ENCODE measurements at regions not wholly inside any gene's neighbourhood (a gene's known extent, or its start where the extent isn't known, plus 50 kb on each side); places are given as distances from the start of the nearest gene placed in this dataset.
A peak's percentile ranks its signal among the peaks of the same experiment; 100 is the strongest.

DNA sequence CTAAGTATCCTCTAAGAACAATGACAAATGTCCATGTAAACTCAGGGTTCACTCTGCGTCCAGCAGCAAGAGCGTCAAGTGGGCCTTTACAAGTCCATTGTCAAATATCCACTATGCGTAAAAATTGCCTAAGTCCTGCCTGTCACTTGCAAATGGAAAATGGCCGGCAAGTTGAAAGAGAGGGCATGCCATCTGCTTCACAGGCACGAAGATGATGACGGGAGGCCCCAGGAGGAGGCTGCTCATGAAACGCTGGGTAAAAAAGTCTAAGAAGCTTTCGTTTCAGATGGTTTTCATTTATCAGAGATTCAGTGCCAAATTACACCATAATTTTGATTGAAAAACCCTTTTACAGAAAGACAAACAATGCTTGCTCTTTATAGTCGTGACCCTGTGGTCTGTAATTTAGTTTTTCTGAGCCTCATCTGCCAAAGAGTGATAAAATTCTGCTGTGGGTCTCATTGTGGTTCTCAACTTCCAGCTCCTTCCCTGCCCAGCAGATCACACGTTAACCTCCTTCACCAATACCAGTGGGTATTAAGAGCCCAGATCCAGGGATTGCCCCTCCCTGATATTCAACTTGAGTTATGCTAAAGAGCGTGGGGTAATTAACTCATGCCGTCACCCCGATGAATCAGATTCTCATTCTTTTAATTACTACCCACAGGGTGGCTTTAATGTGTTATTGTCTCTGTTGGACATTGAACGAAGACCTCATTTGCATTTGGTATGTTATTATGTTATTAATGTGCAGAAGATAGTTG lies 160.2 kb upstream of the ALKAL2 start:
- DNase-seq (ENCODE audit: low read depth in 2 of 2): no peak

DNA sequence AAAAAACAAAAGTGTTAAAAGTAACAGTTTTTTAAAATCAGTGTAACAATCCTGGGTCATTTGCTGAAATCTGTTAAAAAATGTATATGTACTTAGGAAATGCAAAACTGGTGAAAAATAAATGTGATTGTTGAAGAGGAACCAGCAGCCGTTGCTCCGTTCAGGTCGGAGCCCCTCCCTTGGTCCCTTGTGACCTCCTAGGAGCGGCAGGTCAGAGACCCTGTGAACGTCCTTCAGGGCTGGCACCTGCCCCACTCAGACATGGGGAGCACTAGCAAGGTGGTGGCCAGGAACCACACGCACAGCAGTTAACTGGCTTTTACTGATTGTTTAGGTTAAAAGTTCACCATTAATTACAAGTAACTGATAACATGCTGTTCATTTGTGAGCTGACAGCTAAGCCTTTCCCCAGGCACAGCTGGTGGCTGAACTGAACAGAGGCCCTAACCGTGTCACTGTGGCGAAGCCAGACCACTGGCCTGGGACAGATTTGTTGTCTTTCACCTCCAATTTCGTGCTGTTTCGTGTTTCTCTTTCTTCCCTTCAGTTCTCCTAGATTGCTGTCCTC lies 159.2 kb upstream of the ALKAL2 start:
- no peak for DNase-seq (ENCODE audit: low read depth in 2 of 2)

DNA sequence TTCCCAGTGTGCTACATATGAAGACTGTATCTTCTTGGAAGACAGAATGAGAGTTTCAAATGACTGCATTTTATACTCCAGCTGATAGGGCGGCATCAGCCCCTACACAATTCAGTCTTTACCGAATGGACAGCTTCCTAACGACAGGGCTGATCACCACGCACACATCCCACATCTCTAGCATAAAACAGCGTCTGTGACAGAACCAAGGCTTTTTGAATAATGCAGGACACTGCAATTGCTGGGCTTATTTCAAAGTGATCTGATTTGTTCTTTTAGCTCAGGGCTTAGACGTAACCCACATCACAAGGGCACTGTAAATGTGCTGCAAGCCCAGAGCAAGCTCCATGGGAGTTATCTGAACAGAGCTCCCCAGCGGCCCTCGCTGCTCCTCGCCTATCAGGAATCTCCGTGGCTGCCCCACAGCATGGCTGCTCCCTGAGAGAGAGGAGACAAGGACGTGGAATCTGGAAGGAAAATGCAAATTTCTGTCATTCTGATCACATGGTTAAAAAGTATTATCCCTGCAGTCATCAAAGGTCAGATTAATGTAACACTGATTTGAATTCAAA lies 158.5 kb upstream of the ALKAL2 start:
- no peak for DNase-seq (ENCODE audit: low read depth in 2 of 2)

DNA sequence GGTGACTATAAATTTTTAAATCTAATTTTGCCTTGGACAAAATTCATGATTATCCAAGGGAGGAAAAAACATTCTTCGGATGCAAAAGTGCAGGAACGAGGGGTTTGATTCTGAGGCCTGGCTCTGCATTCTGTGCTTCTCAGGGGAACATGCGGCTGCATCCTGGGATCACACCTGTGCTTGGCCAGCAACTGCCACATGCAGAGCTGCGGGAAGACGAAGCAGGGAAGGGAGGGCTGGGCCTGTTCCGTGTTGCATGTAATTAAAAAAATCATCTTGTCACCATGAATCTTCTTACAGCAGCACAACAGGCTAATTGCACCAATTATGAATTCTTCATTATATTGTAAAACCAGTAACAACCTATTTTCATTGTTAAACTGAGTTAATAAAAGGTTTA lies 158.0 kb upstream of the ALKAL2 start:
- no peak for DNase-seq (ENCODE audit: low read depth in 2 of 2)

DNA sequence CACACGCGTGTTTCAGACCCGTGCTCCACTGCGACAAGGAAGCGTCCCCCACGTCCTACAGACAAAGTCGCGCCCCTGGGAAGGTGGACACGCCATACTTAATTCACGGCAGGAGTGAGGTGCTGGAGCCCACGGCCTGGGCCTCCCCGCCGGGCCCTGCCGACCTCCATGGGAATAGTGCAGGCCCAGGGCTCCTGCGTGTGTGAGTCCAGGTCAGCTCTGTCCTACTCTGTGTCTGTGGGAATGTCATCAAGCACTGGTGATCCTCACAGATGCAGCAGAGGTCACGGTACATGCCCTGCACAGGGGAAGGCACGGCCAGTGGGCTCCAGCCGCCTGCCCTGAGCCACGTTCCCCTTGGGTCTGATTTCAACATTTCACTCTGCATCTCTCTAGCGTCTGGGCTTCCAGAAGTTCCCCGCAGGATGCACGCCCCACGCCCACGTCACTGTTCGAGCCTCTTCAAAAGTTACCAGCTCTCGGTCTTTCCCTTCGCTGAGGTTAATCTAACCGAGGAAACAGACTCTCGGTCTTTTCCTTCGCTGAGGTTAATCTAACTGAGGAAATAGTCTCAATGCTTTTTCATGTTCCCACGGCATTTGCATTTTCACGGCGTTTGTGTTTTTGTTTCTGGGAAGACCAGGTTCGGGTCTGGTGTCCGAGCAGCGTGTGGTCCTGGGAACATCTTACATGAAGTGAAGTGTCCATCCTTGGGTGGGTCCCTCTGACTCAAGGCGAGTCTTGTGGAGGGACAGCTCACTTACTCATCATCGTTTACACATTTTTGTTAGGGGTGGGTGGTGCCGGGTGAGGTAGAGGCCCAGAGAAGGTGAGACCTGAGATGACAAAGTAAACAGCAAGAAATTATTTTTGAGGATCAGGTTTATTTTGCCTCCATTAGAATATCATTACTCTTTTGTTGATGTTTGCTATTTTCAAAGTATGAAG lies 157.3 kb upstream of the ALKAL2 start:
- DNase-seq (ENCODE audit: low read depth in 2 of 2): no peak

DNA sequence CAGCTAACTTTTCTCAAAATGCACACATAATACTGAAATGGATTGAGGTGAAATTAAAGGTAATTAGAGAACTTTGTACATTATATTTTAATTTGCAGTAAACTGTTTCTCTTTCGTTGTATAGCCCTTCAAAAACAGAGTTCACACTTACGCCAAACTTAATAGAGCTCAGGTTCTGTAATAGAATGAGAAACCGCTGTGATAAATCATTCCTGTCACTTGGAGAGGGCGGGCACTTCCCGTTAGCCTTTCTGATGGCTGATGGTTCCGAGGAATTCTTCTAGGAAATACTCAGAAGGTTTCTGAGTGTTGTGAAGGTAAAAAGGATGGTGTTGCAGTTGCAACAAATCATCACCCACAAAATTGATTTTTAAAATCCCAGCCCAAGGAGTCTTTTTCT lies 155.8 kb upstream of the ALKAL2 start:
- DNase-seq (ENCODE audit: low read depth in 2 of 2): no peak

DNA sequence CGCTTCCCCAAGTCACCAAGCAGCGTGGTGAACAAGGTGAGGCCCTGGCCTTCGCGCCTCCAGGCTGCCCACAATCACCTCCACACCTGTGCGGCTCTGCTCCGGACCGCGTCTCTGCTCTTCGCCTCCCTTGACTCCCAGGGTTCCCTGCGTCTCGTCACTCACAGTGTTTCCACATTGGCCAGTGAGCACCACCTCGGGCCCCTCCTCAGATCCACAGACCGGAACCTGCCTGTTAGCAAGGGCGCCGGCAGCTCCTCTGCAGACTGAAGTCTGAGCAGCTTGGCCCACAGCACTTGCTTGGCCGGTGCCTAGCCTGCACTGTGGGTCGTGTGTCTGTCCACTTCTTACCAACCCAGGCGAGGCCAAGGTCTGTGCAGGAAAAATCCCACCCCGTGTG lies 155.3 kb upstream of the ALKAL2 start:
- DNase-seq (ENCODE audit: low read depth in 2 of 2): no peak

DNA sequence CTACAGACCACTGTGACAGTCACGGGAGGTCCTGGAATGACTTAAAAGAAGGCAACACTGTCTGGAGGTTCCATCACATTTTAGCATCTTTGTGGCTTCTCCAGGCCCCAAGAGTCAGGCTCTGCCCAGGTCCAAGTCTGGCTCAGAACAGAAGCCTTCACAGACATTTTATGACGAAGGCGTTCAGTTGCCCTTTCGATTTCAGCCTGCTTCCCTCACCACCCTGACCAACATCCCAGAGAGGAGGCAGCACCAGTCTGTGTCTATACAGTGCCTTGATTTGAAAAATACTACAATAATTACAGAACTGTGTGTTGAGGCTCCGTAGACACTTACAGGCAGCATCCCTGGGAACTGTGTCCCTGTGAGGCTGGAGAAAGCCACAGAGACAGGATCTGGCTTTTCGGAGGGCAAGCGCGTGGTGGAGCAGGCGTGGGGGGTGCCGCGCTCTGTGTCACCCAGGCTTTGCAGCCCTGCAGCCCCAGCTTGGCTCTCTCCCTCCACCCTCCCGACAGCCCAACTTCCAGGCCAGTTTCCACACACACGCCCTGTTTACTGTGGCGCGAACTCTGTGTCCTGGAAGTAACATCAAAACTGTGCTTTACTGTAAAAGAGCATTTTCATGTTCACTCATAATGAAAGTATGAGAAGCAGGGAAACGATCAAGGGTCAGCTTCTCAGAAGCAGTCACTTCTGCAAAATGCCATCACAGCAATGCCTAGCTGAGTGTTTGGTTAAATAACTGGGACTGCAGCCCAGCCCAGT lies 153.5 kb upstream of the ALKAL2 start:
- no peak for DNase-seq (ENCODE audit: low read depth in 2 of 2)

DNA sequence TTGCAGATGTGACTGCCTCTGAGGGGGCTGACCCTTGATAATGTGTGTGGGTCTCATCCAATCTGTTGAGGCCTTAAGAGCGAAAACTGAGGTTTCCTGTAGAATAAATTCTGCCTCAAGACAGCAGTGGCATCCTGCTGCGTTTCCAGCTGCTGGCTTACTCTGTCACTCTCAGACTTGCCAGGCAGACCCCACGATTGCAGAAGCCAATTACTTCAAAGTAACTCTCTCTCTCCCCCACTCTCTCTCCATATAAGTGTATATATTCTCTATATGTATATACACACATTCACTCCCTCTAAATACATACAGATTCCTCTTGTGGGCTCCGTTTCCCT lies 152.5 kb upstream of the ALKAL2 start:
- no peak for DNase-seq (ENCODE audit: low read depth in 2 of 2)

DNA sequence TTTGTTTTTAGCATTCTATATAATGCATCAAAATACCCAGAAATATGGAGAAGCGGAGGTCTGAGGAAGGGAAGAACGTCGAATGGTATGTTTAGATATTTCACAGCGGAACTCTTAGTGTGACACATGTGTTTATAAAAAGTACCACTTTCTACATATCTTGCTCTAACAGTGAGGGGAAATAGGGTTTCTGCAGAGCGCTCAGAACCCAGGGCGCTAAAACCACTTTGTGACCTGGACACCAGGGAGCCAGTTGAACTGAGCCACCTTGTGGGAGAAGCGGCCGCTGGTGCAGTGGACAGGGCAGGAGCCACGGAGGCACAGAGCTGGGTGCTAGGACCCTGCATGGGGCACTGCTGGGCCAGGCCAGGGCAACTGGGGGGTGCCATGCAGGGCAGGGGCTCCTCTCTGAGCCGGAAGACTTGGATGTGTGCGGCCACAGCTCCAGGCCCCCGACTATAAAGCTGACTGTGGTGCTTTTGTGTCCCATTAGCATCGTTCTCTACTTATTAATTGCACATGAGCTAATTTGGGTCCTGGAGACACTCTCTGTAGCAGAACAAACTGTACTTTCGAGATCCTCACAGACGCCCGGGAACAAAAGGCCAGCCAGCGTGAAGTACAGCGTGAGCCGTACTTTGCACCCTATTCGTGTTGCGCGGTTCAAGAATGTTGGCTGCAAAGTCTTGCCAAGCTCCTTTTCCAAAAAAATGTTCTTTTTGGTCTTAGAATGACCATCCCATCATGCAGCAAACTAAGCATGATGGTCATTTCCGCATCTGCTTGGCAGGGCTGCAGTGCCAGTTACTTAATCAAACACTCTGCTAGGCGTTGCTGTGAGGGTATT lies 151.9 kb upstream of the ALKAL2 start:
- no peak for DNase-seq (ENCODE audit: low read depth in 2 of 2)

DNA sequence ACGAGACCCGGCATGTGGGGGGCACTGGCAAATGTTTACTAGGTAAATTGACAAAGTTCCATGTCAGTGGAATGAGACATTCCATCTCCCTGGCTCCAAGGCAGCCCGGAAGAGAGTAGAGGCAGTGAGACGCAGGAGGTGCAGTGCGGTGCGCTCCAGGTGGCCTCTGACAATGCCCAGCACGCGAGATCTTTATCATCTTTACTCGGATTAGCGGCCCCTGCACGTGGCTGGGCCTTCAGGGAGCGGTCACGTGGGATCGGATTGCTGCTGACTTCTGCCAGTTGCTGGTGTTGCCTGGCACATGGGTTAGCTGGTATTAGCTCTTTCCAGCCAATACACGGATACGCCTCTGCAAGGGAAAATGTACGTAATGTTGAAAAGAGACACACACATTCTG lies 151.2 kb upstream of the ALKAL2 start:
- no peak for DNase-seq (ENCODE audit: low read depth in 2 of 2)

DNA sequence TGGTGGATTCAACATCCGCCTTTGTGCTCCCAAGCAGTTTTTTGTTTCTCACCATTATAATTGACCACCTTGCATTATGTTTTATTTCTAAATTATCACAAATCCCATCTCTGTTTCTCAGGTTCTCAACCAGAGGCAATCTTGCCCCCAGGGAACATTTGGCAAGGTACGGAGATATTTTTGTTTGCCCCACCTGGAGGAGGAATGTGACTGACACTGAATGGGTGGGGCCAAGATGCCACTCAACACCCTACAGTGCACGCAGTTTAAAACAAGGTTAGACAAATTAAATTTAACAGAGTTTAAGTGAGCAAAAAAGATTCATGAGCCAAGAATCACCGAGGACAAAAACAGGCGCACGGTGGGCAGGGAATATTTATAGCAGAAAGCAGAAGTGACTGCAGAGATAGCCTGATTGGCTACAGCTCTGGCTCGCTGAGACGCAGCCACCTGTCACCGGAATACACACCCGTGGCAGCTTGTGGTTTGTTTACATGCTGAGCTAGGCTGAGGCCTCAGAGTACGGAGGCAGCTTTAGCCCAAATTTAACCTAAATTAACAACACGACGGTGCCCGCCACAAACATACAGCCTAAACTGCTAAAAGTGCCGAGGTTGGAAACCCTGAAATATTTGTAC lies 150.0 kb upstream of the ALKAL2 start:
- peak in 1 of 2 donors; percentile 21 for DNase-seq (ENCODE audit: low read depth in 2 of 2)

DNA sequence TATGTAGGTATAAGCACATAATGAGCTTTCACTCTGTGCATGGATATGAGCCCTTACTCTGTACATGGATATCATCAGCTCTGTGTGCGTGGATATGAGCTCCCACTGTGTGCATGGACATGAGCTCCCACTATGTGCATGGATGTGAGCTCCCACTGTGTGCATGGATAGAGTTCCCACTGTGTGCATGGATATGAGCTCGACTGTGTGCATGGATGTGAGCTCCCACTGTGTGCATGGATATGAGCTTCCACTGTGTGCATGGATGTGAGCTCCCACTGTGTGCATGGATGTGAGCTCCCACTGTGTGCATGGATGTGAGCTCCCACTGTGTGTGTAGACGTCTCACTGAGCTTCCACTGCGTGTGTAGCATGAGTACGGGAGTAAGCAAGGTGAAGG lies 149.3 kb upstream of the ALKAL2 start:
- no peak for DNase-seq (ENCODE audit: low read depth in 2 of 2)

DNA sequence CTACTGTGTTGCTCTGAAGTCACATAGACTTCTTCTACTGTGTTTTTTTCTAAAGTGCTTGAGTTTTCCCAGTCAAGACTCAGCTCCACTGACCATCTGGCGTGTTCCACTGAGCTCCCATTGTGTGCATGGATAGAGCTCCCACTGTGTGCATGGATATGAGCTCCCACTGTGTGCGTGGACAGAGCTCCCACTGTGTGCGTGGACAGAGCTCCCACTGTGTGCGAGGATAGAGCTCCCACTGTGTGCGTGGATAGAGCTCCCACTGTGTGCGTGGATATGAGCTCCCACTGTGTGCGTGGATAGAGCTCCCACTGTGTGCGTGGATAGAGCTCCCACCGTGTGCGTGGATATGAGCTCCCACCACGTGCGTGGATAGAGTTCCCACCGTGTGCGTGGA lies 148.3 kb upstream of the ALKAL2 start:
- no peak for DNase-seq (ENCODE audit: low read depth in 2 of 2)

DNA sequence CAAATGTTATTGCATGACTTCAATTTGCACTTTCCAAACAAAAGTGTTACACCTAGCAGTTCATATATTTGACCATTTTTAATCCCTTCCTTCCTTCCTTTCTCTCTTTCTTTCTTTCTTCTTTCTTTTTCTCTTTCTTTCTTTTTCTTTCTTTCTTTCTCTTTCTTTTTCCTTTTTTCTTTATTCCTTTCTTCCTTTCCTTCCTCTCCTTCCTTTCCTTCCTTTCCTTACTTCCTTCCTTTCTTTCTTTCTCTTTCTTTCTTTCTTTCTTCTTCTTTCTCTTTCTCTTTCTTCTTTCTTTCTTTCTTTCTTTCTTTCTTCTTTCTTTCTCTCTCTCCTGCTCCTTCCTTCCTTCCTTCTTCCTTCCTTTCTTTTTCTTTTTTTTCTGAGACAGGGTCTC lies 146.7 kb upstream of the ALKAL2 start:
- DNase-seq (ENCODE audit: low read depth in 2 of 2): no peak

DNA sequence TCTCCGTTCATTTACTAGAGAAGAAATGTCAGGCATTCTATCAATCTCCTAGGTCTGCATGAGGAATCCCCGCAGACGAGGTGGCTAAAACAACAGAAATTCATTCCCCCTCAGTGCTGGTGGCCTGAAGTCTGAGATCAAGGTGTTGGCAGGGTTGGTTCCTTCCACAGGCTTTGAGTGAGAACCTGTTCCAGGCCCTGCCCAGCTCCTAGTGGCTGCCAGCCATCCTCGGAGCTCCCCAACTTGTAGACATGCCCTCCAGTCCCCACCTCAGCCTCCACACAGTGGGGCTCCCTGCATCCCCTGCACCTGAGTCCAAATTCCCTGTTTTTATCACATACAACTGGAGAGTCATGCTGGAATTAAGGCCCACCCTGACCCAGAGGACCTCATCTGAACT lies 145.3 kb upstream of the ALKAL2 start:
- DNase-seq (ENCODE audit: low read depth in 2 of 2): no peak

DNA sequence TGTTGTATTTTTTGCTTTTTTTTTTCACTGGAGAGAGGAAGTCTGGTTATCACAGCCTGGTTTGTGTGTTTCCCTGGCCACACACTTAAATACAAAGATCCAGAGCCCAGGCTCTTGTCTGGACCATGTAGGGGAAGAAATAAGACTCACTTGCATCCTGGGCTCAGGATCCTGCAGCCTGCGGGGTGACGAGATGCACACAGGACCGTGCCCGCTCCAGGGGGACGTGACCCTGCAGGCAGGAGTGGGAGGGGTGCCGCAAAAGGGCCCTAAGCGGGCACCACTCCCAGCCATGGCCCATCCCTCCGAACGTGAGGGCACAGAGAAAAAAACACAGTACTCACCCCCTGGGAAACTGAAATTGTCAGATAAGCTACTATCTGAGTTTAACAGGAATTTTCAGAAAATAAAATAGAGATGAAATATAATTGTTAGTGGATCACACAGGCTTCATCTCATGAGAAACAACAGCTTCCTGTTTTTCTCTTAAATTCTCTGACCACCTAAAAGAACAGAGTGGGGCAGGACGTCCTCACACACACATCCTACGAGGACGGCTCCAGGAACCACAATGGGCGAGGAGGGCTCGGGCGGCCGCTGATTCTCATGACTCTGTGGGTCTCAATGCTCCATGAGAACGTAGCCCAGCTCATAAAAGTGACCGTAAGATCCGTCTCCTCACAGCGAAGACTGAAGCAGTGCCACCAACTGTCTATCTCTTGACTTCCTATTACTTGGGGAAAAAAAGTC lies 142.6 kb upstream of the ALKAL2 start:
- no peak for DNase-seq (ENCODE audit: low read depth in 2 of 2)

DNA sequence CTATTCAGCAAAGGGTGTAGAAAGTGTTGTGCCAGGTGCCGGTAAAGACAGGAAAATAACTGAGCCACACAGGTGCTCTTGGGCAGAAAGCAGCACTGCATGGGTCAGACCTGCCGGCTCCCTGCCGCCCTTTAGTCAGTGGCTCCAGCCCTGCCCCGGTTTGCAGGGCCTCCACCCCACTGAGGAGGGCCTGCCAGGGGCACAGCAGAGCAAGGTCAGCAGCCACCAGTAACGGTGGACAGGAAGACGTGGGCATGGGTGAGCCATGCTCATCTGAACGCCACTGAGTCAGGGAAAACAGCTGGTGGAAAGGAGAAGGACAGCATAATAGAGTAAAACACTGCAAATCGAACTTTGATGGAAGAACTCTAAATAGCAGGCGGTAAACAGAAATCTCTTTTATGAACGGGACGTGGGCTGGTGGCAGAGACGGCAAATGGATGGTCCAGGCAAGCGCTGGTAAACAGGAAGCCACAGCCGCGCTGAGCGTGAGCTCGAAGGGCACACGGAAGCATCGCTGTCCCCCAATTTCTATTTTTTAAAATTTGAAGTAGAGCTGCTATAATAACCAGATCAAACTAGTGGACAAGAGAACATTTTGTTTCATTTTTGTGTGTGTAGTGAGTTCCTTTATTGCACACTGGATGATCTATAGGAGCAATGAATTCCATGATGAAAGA lies 141.8 kb upstream of the ALKAL2 start:
- no peak for DNase-seq (ENCODE audit: low read depth in 2 of 2)

DNA sequence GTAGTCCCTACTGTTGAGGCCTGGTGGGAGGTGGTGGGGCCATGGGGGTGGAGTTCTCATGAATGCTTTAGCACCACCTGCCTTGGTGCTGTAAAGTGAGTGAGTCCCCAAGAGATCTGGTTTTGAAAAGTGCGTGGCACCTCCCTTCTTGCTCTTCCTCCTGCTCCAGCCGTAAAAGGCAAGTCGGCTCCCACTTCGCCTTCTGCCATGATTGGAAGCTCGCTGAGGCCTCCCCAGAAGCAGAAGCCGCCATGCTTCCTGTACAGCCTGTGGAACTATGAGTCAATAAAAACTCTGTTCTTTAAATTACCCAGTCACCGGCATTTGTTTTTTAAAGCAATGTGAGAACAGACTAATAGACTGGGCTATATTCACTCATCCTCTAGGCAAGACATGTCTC lies 141.3 kb upstream of the ALKAL2 start:
- DNase-seq (ENCODE audit: low read depth in 2 of 2): no peak
